Hepatocyte (in vitro differentiated cells): ENCODE measurements at regions not wholly inside any gene's neighbourhood (a gene's known extent, or its start where the extent isn't known, plus 50 kb on each side); places are given as distances from the start of the nearest gene placed in this dataset.

ENCODE experiments used
- CTCF ChIP-seq: fragments of 200-600 bp; sonication (generic); IDR thresholded peaks from 2 replicates; pipeline ENCODE4 v1.5.1; 2016; ENCODE audit warnings: antibody characterized with exemption, mild to moderate bottlenecking; ENCODE audit not compliant: poor library complexity
- EZH2 ChIP-seq: fragments of 200-600 bp; sonication (generic); IDR thresholded peaks from 2 replicates; pipeline ENCODE4 v1.6.1; 2016; ENCODE audit warnings: antibody characterized with exemption, mild to moderate bottlenecking, borderline replicate concordance
- EZH2phosphoT487 ChIP-seq: fragments of 200-600 bp; sonication (generic); IDR thresholded peaks from one replicate; pipeline ENCODE4 v1.6.1; 2018; ENCODE audit warnings: antibody characterized with exemption, mild to moderate bottlenecking, low read depth, moderate library complexity; ENCODE audit not compliant: unreplicated experiment, severe bottlenecking

GRCh38 chr7:42385912-42386311 lies 148.9 kb upstream of the GLI3 start:
- no peak for TF ChIP-seq CTCF
- TF ChIP-seq EZH2phosphoT487, result no peak
- TF ChIP-seq EZH2, result no peak
